ENCODE measurements at regions not wholly inside any gene's neighbourhood (a gene's known extent, or its start where the extent isn't known, plus 50 kb on each side); places are given as distances from the start of the nearest gene placed in this dataset.

- DNase-seq (ENCODE audit: low spot score) (no peak), ATAC-seq (no peak)
- Mint-ChIP-seq H3K27ac (no peak overlapping the region), H3K36me3 (ENCODE audit: low read depth) (no peaks in the 10 kb centered on the region), H3K4me1 (no peaks in the 10 kb centered on the region; the same call in 2 of the 3 replicates), H3K4me3 (no peak overlapping the region), H3K27me3 (ENCODE audit: insufficient read depth, low read depth, poor library complexity) (no peaks in the 10 kb centered on the region), H3K9me3 (no peaks in the 10 kb centered on the region)
- Histone ChIP-seq H3K9me2 (ENCODE audit: insufficient read depth) (no peaks in the 10 kb centered on the region), H3K4me3 (no peak overlapping the region), H3K36me3 (ENCODE audit: insufficient read depth) (no peaks in the 10 kb centered on the region), H3F3A (replicated peaks; ENCODE audit: low read depth) (no peaks in the 10 kb centered on the region), H3K79me2 (replicated peaks; ENCODE audit: insufficient read depth) (no peaks in the 10 kb centered on the region), H3K27me3 (ENCODE audit: insufficient read depth) (no peaks in the 10 kb centered on the region), H3K4me2 (no peak overlapping the region), H2AFZ (no peak overlapping the region), H3K27ac (ENCODE audit: low read depth) (no peak overlapping the region), H3K4me1 (ENCODE audit: insufficient read depth) (no peaks in the 10 kb centered on the region), H4K20me1 (replicated peaks; ENCODE audit: insufficient read depth) (no peaks in the 10 kb centered on the region)
- TF ChIP-seq POLR2AphosphoS5 (IDR thresholded peaks at IDR 0.05; ENCODE audit: low read depth) (no peak), CREB1 (CRISPR knock-in tag; IDR thresholded peaks at IDR 0.05; ENCODE audit: low read depth) (no peak), ETS1 (IDR thresholded peaks at IDR 0.05) (no peak), EZH2 (IDR thresholded peaks at IDR 0.05; ENCODE audit: low read depth, unreplicated experiment) (no peak)
Measured at GRCh38 chr13:111616203-111616602, 295.8 kb downstream of the TEX29 start.

GRCh38 chr13:111620166-111620565 lies 299.7 kb downstream of the TEX29 start:
- Histone ChIP-seq H3K27me3 (ENCODE audit: insufficient read depth) (no peaks in the 10 kb centered on the region), H3K9me2 (ENCODE audit: insufficient read depth) (peaks cover 2% of the 10 kb centered on the region; the same call in 1 of the 2 replicates), H2AFZ (no peak overlapping the region), H3K4me1 (ENCODE audit: insufficient read depth) (no peaks in the 10 kb centered on the region), H4K20me1 (replicated peaks; ENCODE audit: insufficient read depth) (no peaks in the 10 kb centered on the region), H3K4me3 (no peak overlapping the region), H3K79me2 (replicated peaks; ENCODE audit: insufficient read depth) (no peaks in the 10 kb centered on the region), H3K27ac (ENCODE audit: low read depth) (no peak overlapping the region), H3F3A (replicated peaks; ENCODE audit: low read depth) (no peaks in the 10 kb centered on the region), H3K4me2 (no peak overlapping the region), H3K36me3 (ENCODE audit: insufficient read depth) (no peaks in the 10 kb centered on the region)
- H3K9me3 Mint-ChIP-seq: no peaks in the 10 kb centered on the region
- H3K27me3 Mint-ChIP-seq (ENCODE audit: insufficient read depth, low read depth, poor library complexity): peaks cover 9% of the 10 kb centered on the region
- ATAC-seq (no peak), DNase-seq (ENCODE audit: low spot score) (no peak)
- H3K36me3 Mint-ChIP-seq (ENCODE audit: low read depth): no peaks in the 10 kb centered on the region
- H3K27ac Mint-ChIP-seq: no peak overlapping the region
- no peak overlapping the region for H3K4me3 Mint-ChIP-seq
- no peak for TF ChIP-seq ETS1 (IDR thresholded peaks at IDR 0.05)
- no peak for TF ChIP-seq JUNB (IDR thresholded peaks at IDR 0.05; ENCODE audit: unreplicated experiment)
- TF ChIP-seq REST (IDR thresholded peaks at IDR 0.05; ENCODE audit: unreplicated experiment): no peak
- TF ChIP-seq POLR2AphosphoS5 (IDR thresholded peaks at IDR 0.05; ENCODE audit: low read depth): no peak
- TF ChIP-seq EZH2phosphoT487 (IDR thresholded peaks at IDR 0.05; ENCODE audit: unreplicated experiment): no peak
- no peak for TF ChIP-seq CREB1 (CRISPR knock-in tag; IDR thresholded peaks at IDR 0.05; ENCODE audit: low read depth)
- H3K4me1 Mint-ChIP-seq: no peaks in the 10 kb centered on the region; the same call in 2 of the 3 replicates

Measured in GM23338 (cell line).